A673 (cell line): ENCODE measurements at regions not wholly inside any gene's neighbourhood (a gene's known extent, or its start where the extent isn't known, plus 50 kb on each side); places are given as distances from the start of the nearest gene placed in this dataset.

Source experiments
- EZH2 ChIP-seq: fragments of 200-600 bp; sonication (generic); IDR thresholded peaks from 2 replicates; pipeline ENCODE4 v1.6.1; 2017; ENCODE audit warnings: borderline replicate concordance, low read depth, mild to moderate bottlenecking, mixed read lengths, antibody characterized with exemption, low read length; ENCODE audit not compliant: poor library complexity, severe bottlenecking
- TF ChIP-seq, protein P1 (sequence below): fragments of 300-800, 200-600 bp; sonication (generic); conservative IDR thresholded peaks from 2 replicates; pipeline ENCODE4 v1.5.1; 2017; ENCODE audit warnings: low read depth, mild to moderate bottlenecking, antibody characterized with exemption, low read length, moderate library complexity, mixed read lengths

GRCh38 chr15:98420837-98421236 is 227.5 kb upstream of the IGF1R start:
- TF ChIP-seq, protein P1, sequence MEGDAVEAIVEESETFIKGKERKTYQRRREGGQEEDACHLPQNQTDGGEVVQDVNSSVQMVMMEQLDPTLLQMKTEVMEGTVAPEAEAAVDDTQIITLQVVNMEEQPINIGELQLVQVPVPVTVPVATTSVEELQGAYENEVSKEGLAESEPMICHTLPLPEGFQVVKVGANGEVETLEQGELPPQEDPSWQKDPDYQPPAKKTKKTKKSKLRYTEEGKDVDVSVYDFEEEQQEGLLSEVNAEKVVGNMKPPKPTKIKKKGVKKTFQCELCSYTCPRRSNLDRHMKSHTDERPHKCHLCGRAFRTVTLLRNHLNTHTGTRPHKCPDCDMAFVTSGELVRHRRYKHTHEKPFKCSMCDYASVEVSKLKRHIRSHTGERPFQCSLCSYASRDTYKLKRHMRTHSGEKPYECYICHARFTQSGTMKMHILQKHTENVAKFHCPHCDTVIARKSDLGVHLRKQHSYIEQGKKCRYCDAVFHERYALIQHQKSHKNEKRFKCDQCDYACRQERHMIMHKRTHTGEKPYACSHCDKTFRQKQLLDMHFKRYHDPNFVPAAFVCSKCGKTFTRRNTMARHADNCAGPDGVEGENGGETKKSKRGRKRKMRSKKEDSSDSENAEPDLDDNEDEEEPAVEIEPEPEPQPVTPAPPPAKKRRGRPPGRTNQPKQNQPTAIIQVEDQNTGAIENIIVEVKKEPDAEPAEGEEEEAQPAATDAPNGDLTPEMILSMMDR = no peak
- no peak for TF ChIP-seq EZH2
